CD14-positive monocyte (primary cell): ENCODE measurements at regions not wholly inside any gene's neighbourhood (a gene's known extent, or its start where the extent isn't known, plus 50 kb on each side); places are given as distances from the start of the nearest gene placed in this dataset.

Source experiments
- DNase-seq, 3 donors: peaks; one replicate each; pipeline ENCODE4 v3.0.0-alpha.2; 2011 to 2022
- H2AFZ ChIP-seq: 2 replicates; pipeline ENCODE4 v1.6.0; 2012; ENCODE audit warnings: mild to moderate bottlenecking, low read depth, low read length, inconsistent platforms; ENCODE audit not compliant: insufficient read depth, poor library complexity, severe bottlenecking
- H3K27ac ChIP-seq, 2 donors: 1 replicate in 1 of 2; 2 replicates in 1 of 2; pipeline ENCODE4 v1.5.1; 2012 to 2013; ENCODE audit warnings: low read length in 2 of 2, control low read depth in 1 of 2, inconsistent platforms in 1 of 2, low read depth in 1 of 2, mild to moderate bottlenecking in 1 of 2
- H3K27me3 ChIP-seq, 2 donors: one replicate each; pipeline versions ENCODE4 v1.6.0 to v1.6.1; 2011 to 2013; ENCODE audit warnings: low read length in 2 of 2; ENCODE audit not compliant: control insufficient read depth in 2 of 2, insufficient read depth in 2 of 2
- H3K36me3 ChIP-seq, 2 donors: replicated peaks in 1 of 2; 1 replicate in 1 of 2; 2 replicates in 1 of 2; pipeline versions ENCODE4 v1.5.1 to v1.6.1; 2012 to 2013; ENCODE audit warnings: low read length in 2 of 2, control low read depth in 1 of 2, inconsistent platforms in 1 of 2, mild to moderate bottlenecking in 1 of 2; ENCODE audit not compliant: insufficient read depth in 2 of 2, control insufficient read depth in 1 of 2
- H3K4me1 ChIP-seq, 2 donors: 1 replicate in 1 of 2; 2 replicates in 1 of 2; pipeline versions ENCODE4 v1.5.1 to v1.6.1; 2012 to 2013; ENCODE audit warnings: low read length in 2 of 2, control low read depth in 1 of 2, inconsistent platforms in 1 of 2, mild to moderate bottlenecking in 1 of 2, moderate library complexity in 1 of 2; ENCODE audit not compliant: insufficient read depth in 2 of 2, control insufficient read depth in 1 of 2
- H3K4me2 ChIP-seq: replicated peaks from 2 replicates; pipeline ENCODE3; 2012; ENCODE audit warnings: low read length, moderate library complexity, mild to moderate bottlenecking; ENCODE audit not compliant: poor library complexity, severe bottlenecking; ENCODE audit errors: extremely low read depth
- H3K4me3 ChIP-seq, 3 experiments: fragments of 200-600 bp in 1 of 3; sonication (generic) in 1 of 3; replicated peaks in 1 of 3; 1 replicate in 2 of 3; 2 replicates in 1 of 3; pipeline ENCODE4 v1.5.1; 2011 to 2013; ENCODE audit warnings: low read length in 3 of 3, mild to moderate bottlenecking in 3 of 3, control low read depth in 2 of 3, low read depth in 2 of 3, inconsistent platforms in 1 of 3, moderate library complexity in 1 of 3
- H3K79me2 ChIP-seq: 2 replicates; pipeline ENCODE4 v1.6.0; 2012; ENCODE audit warnings: mild to moderate bottlenecking, control low read depth, inconsistent platforms, low read length, moderate library complexity; ENCODE audit not compliant: insufficient read depth
- H3K9ac ChIP-seq: 2 replicates; pipeline ENCODE4 v1.6.0; 2017; ENCODE audit warnings: low read length, mild to moderate bottlenecking; ENCODE audit not compliant: insufficient read depth, poor library complexity, severe bottlenecking
- H3K9me3 ChIP-seq, 2 donors: replicated peaks in 1 of 2; 1 replicate in 1 of 2; 2 replicates in 1 of 2; pipeline versions ENCODE4 v1.5.1 to v1.6.1; 2012 to 2013; ENCODE audit warnings: low read length in 2 of 2, control low read depth in 1 of 2; ENCODE audit not compliant: control insufficient read depth in 1 of 2, insufficient read depth in 1 of 2
- H4K20me1 ChIP-seq: 2 replicates; pipeline ENCODE4 v1.6.0; 2012; ENCODE audit warnings: mild to moderate bottlenecking, low read length, control low read depth, moderate library complexity; ENCODE audit not compliant: insufficient read depth
- H3K27ac Mint-ChIP-seq, 7 donors: one replicate each; pipeline ENCODE4 v1.8.0; 2020; ENCODE audit warnings: mild to moderate bottlenecking in 7 of 7, mixed read lengths in 7 of 7, moderate library complexity in 6 of 7, inconsistent platforms in 2 of 7
- H3K27me3 Mint-ChIP-seq, 3 donors: one replicate each; pipeline ENCODE4 v1.8.0; 2021 to 2022; ENCODE audit warnings: low read depth in 3 of 3, mild to moderate bottlenecking in 3 of 3, mixed read lengths in 3 of 3, moderate library complexity in 3 of 3, inconsistent platforms in 1 of 3
- H3K36me3 Mint-ChIP-seq, 2 donors: one replicate each; pipeline ENCODE4 v1.8.0; 2020; ENCODE audit warnings: mixed read lengths in 2 of 2, inconsistent platforms in 1 of 2, mild to moderate bottlenecking in 1 of 2
- H3K4me1 Mint-ChIP-seq: one replicate; pipeline ENCODE4 v1.8.0; 2020; ENCODE audit warnings: mild to moderate bottlenecking, mixed read lengths
- H3K4me3 Mint-ChIP-seq, 2 donors: one replicate each; pipeline ENCODE4 v1.8.0; 2020; ENCODE audit warnings: mild to moderate bottlenecking in 2 of 2, mixed read lengths in 2 of 2, moderate library complexity in 1 of 2
- H3K9me3 Mint-ChIP-seq, 7 donors: one replicate each; pipeline ENCODE4 v1.8.0; 2020 to 2022; ENCODE audit warnings: mixed read lengths in 7 of 7, mild to moderate bottlenecking in 6 of 7, moderate library complexity in 6 of 7, inconsistent platforms in 2 of 7
- CTCF ChIP-seq: fragments of 200-600 bp; IDR thresholded peaks from one replicate; pipeline ENCODE4 v1.8.0; 2022; ENCODE audit warnings: antibody characterized with exemption, mild to moderate bottlenecking
- WGBS: methylation state at CpG from one replicate; pipeline ENCODE4 v1.1.5; 2013; ENCODE audit warnings: missing lambda C conversion rate; ENCODE audit not compliant: insufficient coverage; 5-methylcytosine and 5-hydroxymethylcytosine counted together
- intact Hi-C, 2 donors: fragments of 100-400 bp; cut with micrococcal nuclease; formaldehyde crosslinking; loops; one replicate each; pipeline versions ENCODE4 v1.15.0 to v1.15.1; 2023

GRCh38 chr6:139485185-139485584 is 110.7 kb upstream of the CITED2 start:
- H3K4me1 ChIP-seq = peaks cover 7 to 9% of the 10 kb centered on the region in 2 donors
- H4K20me1 ChIP-seq = no peaks in the 10 kb centered on the region
- no peak overlapping the region for H2AFZ ChIP-seq
- H3K4me2 ChIP-seq = no peak overlapping the region
- Mint-ChIP-seq H3K27me3 (peaks cover 0 to 2% (median 0%) of the 10 kb centered on the region in 3 donors), H3K36me3 (no peaks in the 10 kb centered on the region), H3K4me1 (peaks cover 6% of the 10 kb centered on the region), H3K4me3 (no peak overlapping the region), H3K9me3 (no peaks in the 10 kb centered on the region), H3K27ac (no peak overlapping the region)
- H3K9ac ChIP-seq = no peak overlapping the region
- H3K9me3 ChIP-seq = no peaks in the 10 kb centered on the region
- H3K4me3 ChIP-seq = no peak overlapping the region
- no peak for DNase-seq
- no peak overlapping the region for H3K27ac ChIP-seq
- intact Hi-C loops = no loop called here
- no CpG with 5 or more reads among the region's 2 CpGs for WGBS
- no peaks in the 10 kb centered on the region for H3K79me2 ChIP-seq
- no peaks in the 10 kb centered on the region for H3K27me3 ChIP-seq
- TF ChIP-seq CTCF = no peak
- no peaks in the 10 kb centered on the region for H3K36me3 ChIP-seq

GRCh38 chr6:139483079-139483478 is 108.6 kb upstream of the CITED2 start:
- no peaks in the 10 kb centered on the region for H3K36me3 Mint-ChIP-seq
- no peak for DNase-seq

More at GRCh38 chr6:139483079-139483478, 108.6 kb upstream of the CITED2 start:
- no peaks in the 10 kb centered on the region for H3K27me3 ChIP-seq
- H3K36me3 ChIP-seq = no peaks in the 10 kb centered on the region
- Mint-ChIP-seq H3K9me3 (peaks cover 0 to 3% (median 0%) of the 10 kb centered on the region in 7 donors), H3K27ac (no peak overlapping the region), H3K27me3 (no peaks in the 10 kb centered on the region), H3K4me3 (no peak overlapping the region), H3K4me1 (peaks cover 6% of the 10 kb centered on the region)
- intact Hi-C loops = no loop called here
- H3K9me3 ChIP-seq = no peaks in the 10 kb centered on the region
- no peak overlapping the region for H2AFZ ChIP-seq
- no peak overlapping the region for H3K27ac ChIP-seq
- TF ChIP-seq CTCF = no peak
- H3K79me2 ChIP-seq = no peaks in the 10 kb centered on the region
- H4K20me1 ChIP-seq = no peaks in the 10 kb centered on the region
- H3K4me1 ChIP-seq = peaks cover 7 to 9% of the 10 kb centered on the region in 2 donors
- H3K4me3 ChIP-seq = no peak overlapping the region
- H3K4me2 ChIP-seq = no peak overlapping the region
- WGBS = 96% methylated on average over 8 of the region's 8 CpGs
- H3K9ac ChIP-seq = no peak overlapping the region
